ENCODE measurements at regions not wholly inside any gene's neighbourhood (a gene's known extent, or its start where the extent isn't known, plus 50 kb on each side); places are given as distances from the start of the nearest gene placed in this dataset.

DNA sequence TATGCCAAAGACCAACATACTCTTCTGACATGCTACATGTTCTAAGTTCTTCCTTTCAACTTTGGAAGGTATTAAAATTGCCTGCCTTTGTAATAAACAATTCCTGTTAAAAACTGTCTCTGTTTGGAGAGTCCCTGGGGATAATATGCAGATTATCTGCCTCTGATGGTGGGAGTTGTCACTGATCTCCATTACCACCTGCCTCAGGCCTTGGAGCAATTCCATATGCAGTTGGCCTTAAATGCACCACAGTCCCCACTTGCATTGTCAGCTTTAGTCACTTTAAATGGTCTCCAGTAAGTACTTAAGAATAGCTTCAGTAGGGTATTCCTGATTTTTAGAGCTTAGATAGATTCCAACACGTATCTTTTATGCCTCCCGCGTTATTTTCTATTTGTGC is 121.1 kb upstream of the GOLIM4 start:
- no peak overlapping the region for H3K4me3 Mint-ChIP-seq
- peaks cover 10% of the 10 kb centered on the region for H3K4me1 Mint-ChIP-seq (ENCODE audit: low read depth)
- H3K27me3 Mint-ChIP-seq = peaks cover 2% of the 10 kb centered on the region
- intact Hi-C loops (cut with micrococcal nuclease) = no loop called here
- ATAC-seq (no peak), DNase-seq (no peak)
- no peaks in the 10 kb centered on the region for H3K36me3 Mint-ChIP-seq (ENCODE audit: low read depth)
- H3K9me3 Mint-ChIP-seq = no peaks in the 10 kb centered on the region
- no peak overlapping the region for H3K27ac Mint-ChIP-seq
- POLR2A ChIA-PET = no interaction called here
- CTCF ChIA-PET = interaction anchor here (1.4 kb wide), 1 partner anchor 8 kb away, joined by 4 read pairs; no protein-coding TSS in a partner anchor
- TF ChIP-seq, protein P1, sequence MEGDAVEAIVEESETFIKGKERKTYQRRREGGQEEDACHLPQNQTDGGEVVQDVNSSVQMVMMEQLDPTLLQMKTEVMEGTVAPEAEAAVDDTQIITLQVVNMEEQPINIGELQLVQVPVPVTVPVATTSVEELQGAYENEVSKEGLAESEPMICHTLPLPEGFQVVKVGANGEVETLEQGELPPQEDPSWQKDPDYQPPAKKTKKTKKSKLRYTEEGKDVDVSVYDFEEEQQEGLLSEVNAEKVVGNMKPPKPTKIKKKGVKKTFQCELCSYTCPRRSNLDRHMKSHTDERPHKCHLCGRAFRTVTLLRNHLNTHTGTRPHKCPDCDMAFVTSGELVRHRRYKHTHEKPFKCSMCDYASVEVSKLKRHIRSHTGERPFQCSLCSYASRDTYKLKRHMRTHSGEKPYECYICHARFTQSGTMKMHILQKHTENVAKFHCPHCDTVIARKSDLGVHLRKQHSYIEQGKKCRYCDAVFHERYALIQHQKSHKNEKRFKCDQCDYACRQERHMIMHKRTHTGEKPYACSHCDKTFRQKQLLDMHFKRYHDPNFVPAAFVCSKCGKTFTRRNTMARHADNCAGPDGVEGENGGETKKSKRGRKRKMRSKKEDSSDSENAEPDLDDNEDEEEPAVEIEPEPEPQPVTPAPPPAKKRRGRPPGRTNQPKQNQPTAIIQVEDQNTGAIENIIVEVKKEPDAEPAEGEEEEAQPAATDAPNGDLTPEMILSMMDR (IDR thresholded peaks at IDR 0.05) = no peak

- H3K27ac Mint-ChIP-seq = no peak overlapping the region
- TF ChIP-seq, protein P1 (IDR thresholded peaks at IDR 0.05) = no peak
- intact Hi-C loops (cut with micrococcal nuclease) = no loop called here
- H3K4me1 Mint-ChIP-seq (ENCODE audit: low read depth) = peaks cover 10% of the 10 kb centered on the region
- CTCF ChIA-PET = no interaction called here
- ATAC-seq = peak; percentile 66
- POLR2A ChIA-PET = no interaction called here
- H3K27me3 Mint-ChIP-seq = no peaks in the 10 kb centered on the region
- no peaks in the 10 kb centered on the region for H3K36me3 Mint-ChIP-seq (ENCODE audit: low read depth)
- no peak for DNase-seq
- H3K9me3 Mint-ChIP-seq = no peaks in the 10 kb centered on the region
- H3K4me3 Mint-ChIP-seq = no peak overlapping the region
These were observed 118.2 kb upstream of the GOLIM4 start for GRCh38 chr3:168213920-168214319.

- intact Hi-C loops (cut with micrococcal nuclease) = no loop called here
These were observed 117.1 kb upstream of the GOLIM4 start for GRCh38 chr3:168212664-168213285.

DNA sequence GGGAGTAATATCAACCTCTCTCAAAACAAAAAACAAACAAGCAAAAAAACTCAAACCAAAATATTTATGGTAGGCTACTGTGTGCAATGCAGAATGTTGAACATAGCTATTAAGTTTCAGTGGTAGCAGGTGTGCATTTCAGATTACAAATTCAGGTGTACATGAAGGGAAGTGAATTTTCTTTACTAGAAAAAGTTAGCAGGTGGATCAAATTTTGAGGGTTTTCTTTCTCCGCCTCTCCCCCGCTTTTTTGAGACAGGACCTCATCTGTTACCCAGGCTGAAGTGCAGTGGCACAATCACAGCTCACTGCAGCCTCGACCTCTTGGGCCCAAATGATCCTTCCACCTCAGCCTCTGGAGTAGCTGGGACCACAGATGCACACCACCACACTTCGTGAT is 109.7 kb upstream of the GOLIM4 start:
- Mint-ChIP-seq H3K27ac (no peak overlapping the region), H3K36me3 (ENCODE audit: low read depth) (no peaks in the 10 kb centered on the region), H3K4me3 (no peak overlapping the region), H3K4me1 (ENCODE audit: low read depth) (no peaks in the 10 kb centered on the region), H3K9me3 (no peaks in the 10 kb centered on the region), H3K27me3 (peaks cover 2% of the 10 kb centered on the region)
- ChIA-PET POLR2A (no interaction called here), CTCF (interaction anchor here (1.0 kb wide), 1 partner anchor 641 kb away, joined by 3 read pairs; no protein-coding TSS in a partner anchor)
- TF ChIP-seq, protein P1 (IDR thresholded peaks at IDR 0.05) = no peak
- intact Hi-C loops (cut with micrococcal nuclease) = no loop called here
- DNase-seq = no peak
- no peak for ATAC-seq

More at GRCh38 chr3:168212664-168213285, 117.1 kb upstream of the GOLIM4 start:
- ChIA-PET POLR2A (no interaction called here), CTCF (interaction anchor here (2.5 kb wide), 1 partner anchor 635 kb away, joined by 19 read pairs; no protein-coding TSS in a partner anchor)
- DNase-seq = no peak
- no peak for ATAC-seq
- Mint-ChIP-seq H3K4me3 (no peak overlapping the region), H3K27ac (no peak overlapping the region), H3K9me3 (no peaks in the 10 kb centered on the region), H3K36me3 (ENCODE audit: low read depth) (no peaks in the 10 kb centered on the region), H3K4me1 (ENCODE audit: low read depth) (peaks cover 10% of the 10 kb centered on the region), H3K27me3 (peaks cover under 1% of the 10 kb centered on the region)
- TF ChIP-seq, protein P1 (IDR thresholded peaks at IDR 0.05) = no peak

DNA sequence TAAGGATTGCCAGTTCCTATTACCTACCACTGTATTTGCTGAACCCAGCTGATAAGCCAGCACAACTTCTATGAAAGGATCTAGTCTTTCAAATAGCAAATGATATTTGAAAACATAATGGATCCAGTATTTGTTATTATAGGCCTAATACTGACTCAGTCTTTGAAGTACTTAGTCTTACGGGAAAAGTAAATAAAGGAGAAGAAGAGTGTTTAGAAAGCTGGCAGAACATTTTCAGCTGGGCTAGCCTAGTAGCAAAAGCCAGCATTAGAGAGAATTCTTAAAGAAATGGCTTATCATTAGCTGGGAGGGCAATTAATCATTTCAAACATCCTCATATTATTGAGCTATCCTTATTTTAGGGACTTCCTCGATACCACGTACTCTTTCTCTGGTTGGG is 101.4 kb upstream of the GOLIM4 start:
- H3K27ac Mint-ChIP-seq = no peak overlapping the region
- ChIA-PET CTCF (no interaction called here), POLR2A (no interaction called here)
- H3K9me3 Mint-ChIP-seq = no peaks in the 10 kb centered on the region
- no peak for ATAC-seq
- TF ChIP-seq, protein P1 (IDR thresholded peaks at IDR 0.05) = no peak
- no peaks in the 10 kb centered on the region for H3K36me3 Mint-ChIP-seq (ENCODE audit: low read depth)
- H3K4me1 Mint-ChIP-seq (ENCODE audit: low read depth) = no peaks in the 10 kb centered on the region
- H3K27me3 Mint-ChIP-seq = no peaks in the 10 kb centered on the region
- no peak overlapping the region for H3K4me3 Mint-ChIP-seq
- no peak for DNase-seq
- intact Hi-C loops (cut with micrococcal nuclease) = no loop called here

Data from activated CD8-positive, alpha-beta T cell treated with anti-CD3 and anti-CD28 coated beads for 36 hours (primary cell).